ENCODE measurements at regions not wholly inside any gene's neighbourhood (a gene's known extent, or its start where the extent isn't known, plus 50 kb on each side); places are given as distances from the start of the nearest gene placed in this dataset.
A peak's percentile ranks its signal among the peaks of the same experiment; 100 is the strongest.

GRCh38 chr4:71243091-71243833 is 95.6 kb upstream of the SLC4A4 start:
- DNase-seq, result no peak

GRCh38 chr4:71247706-71248105 is 91.1 kb upstream of the SLC4A4 start:
- DNase-seq, result no peak

GRCh38 chr4:71251261-71251660 is 87.6 kb upstream of the SLC4A4 start:
- DNase-seq, result peak; percentile 85

GRCh38 chr4:71253545-71253944 is 85.3 kb upstream of the SLC4A4 start:
- DNase-seq, result no peak

GRCh38 chr4:71254451-71255012 is 84.3 kb upstream of the SLC4A4 start:
- no peak for DNase-seq

GRCh38 chr4:71255976-71256375 is 82.8 kb upstream of the SLC4A4 start:
- DNase-seq, result no peak

- no peak for DNase-seq
Measured at GRCh38 chr4:71257761-71258160, 81.1 kb upstream of the SLC4A4 start.

- no peak for DNase-seq
Measured at GRCh38 chr4:71258323-71258722, 80.5 kb upstream of the SLC4A4 start.

GRCh38 chr4:71259280-71259679 is 79.5 kb upstream of the SLC4A4 start:
- DNase-seq, result no peak

- no peak for DNase-seq
Measured at GRCh38 chr4:71259911-71260331, 78.9 kb upstream of the SLC4A4 start.

- no peak for DNase-seq
Measured at GRCh38 chr4:71260544-71260943, 78.3 kb upstream of the SLC4A4 start.

- DNase-seq, result no peak
Measured at GRCh38 chr4:71261001-71261400, 77.8 kb upstream of the SLC4A4 start.

GRCh38 chr4:71261633-71262121 is 77.1 kb upstream of the SLC4A4 start:
- no peak for DNase-seq

GRCh38 chr4:71262161-71262560 is 76.7 kb upstream of the SLC4A4 start:
- peak; percentile 87 for DNase-seq

GRCh38 chr4:71266090-71266794 is 72.6 kb upstream of the SLC4A4 start:
- peak; percentile 90 for DNase-seq

GRCh38 chr4:71267244-71267643 is 71.6 kb upstream of the SLC4A4 start:
- DNase-seq, result no peak

- DNase-seq, result peak; percentile 78
Measured at GRCh38 chr4:71268166-71268565, 70.7 kb upstream of the SLC4A4 start.

- no peak for DNase-seq
Measured at GRCh38 chr4:71269233-71269632, 69.6 kb upstream of the SLC4A4 start.

GRCh38 chr4:71270901-71271300 is 67.9 kb upstream of the SLC4A4 start:
- peak; percentile 55 for DNase-seq

GRCh38 chr4:71272976-71273375 is 65.8 kb upstream of the SLC4A4 start:
- no peak for DNase-seq

GRCh38 chr4:71275004-71275403 is 63.8 kb upstream of the SLC4A4 start:
- DNase-seq, result no peak

- DNase-seq, result no peak
Measured at GRCh38 chr4:71275570-71275969, 63.2 kb upstream of the SLC4A4 start.

- no peak for DNase-seq
Measured at GRCh38 chr4:71277353-71277752, 61.5 kb upstream of the SLC4A4 start.

- DNase-seq, result no peak
Measured at GRCh38 chr4:71283642-71284257, 55.1 kb upstream of the SLC4A4 start.
